ENCODE measurements at regions not wholly inside any gene's neighbourhood (a gene's known extent, or its start where the extent isn't known, plus 50 kb on each side); places are given as distances from the start of the nearest gene placed in this dataset.

DNA sequence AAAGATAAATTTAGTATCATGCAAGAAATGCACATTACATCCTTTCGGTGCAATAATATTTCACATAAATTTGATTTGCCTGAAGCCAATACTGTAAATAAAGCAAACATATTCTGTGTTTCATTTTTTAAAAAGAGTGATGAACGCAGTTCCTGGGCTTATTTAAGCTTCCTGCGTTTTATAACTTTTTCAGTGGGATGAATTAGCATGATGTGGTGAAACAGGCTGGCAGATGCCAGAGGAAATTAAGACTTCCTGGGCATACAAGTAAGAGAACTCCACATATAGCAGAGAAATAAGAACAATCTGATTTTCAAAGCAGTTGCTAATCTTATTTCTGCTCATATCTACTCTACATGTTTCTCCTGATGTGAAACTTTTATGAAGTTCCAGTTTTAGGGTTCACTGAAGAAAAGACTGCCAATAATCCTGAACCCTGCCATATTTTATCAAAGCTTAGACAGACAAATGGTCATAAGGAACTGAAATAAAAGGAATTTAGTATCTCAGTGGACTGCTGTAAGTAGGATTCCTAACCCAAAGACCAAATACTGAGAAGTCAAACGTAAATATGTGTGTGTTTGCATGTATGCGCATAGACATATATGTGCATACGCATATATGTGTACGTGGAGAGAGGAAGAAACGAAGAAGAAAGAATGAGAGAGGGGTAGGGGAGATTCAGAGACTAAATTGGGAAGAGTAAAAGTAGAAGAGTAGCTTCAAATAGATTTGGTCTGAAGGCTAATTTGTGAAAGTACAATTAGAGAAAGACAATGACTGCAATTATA lies 628.6 kb upstream of the CCDC54 start:
- Histone ChIP-seq H3K4me1 (ENCODE audit: control insufficient read depth in 1 of 2, insufficient read depth in 2 of 2, low read depth in 1 of 2, low read length in 1 of 2) (peaks cover 0 to 43% of the 10 kb centered on the region in 2 experiments; a peak in 2 of 4 replicates), H3K9me2 (no peaks in the 10 kb centered on the region), H3F3A (replicated peaks; ENCODE audit: insufficient read depth) (peaks cover 10% of the 10 kb centered on the region), H3K36me3 (replicated peaks in 1 of 2; ENCODE audit: control insufficient read depth in 1 of 2, insufficient read depth in 2 of 2, low read length in 1 of 2) (peaks cover 0 to 3% of the 10 kb centered on the region in 2 experiments), H3K27ac (ENCODE audit: low read depth in 2 of 2, low read length in 1 of 2) (no peak overlapping the region), H3K9ac (no peak overlapping the region), H4K20me1 (ENCODE audit: insufficient read depth) (no peaks in the 10 kb centered on the region), H3K79me2 (ENCODE audit: insufficient read depth) (no peaks in the 10 kb centered on the region), H3K9me3 (no peaks in the 10 kb centered on the region), H3K27me3 (ENCODE audit: insufficient read depth) (no peaks in the 10 kb centered on the region), H3K4me3 (ENCODE audit: low read depth in 2 of 2, low read length in 1 of 2) (no peak overlapping the region), H3K4me2 (no peak overlapping the region), H2AFZ (ENCODE audit: low read depth) (no peak overlapping the region)
- no peak for DNase-seq
- TF ChIP-seq NFIC (IDR thresholded peaks at IDR 0.05; ENCODE audit: borderline replicate concordance), result no peak
- TF ChIP-seq MEF2A (IDR thresholded peaks at IDR 0.05; ENCODE audit: borderline replicate concordance, low read depth), result no peak
- no peak for TF ChIP-seq EP300 (IDR thresholded peaks at IDR 0.05; ENCODE audit: borderline replicate concordance in 1 of 2, low read depth in 1 of 2, low read length in 1 of 2)
- TF ChIP-seq, protein P1, sequence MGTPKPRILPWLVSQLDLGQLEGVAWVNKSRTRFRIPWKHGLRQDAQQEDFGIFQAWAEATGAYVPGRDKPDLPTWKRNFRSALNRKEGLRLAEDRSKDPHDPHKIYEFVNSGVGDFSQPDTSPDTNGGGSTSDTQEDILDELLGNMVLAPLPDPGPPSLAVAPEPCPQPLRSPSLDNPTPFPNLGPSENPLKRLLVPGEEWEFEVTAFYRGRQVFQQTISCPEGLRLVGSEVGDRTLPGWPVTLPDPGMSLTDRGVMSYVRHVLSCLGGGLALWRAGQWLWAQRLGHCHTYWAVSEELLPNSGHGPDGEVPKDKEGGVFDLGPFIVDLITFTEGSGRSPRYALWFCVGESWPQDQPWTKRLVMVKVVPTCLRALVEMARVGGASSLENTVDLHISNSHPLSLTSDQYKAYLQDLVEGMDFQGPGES (IDR thresholded peaks at IDR 0.05; ENCODE audit: low read depth, low read length), result no peak
- no peak for TF ChIP-seq GABPA (IDR thresholded peaks at IDR 0.05; ENCODE audit: low read depth)
- TF ChIP-seq POLR2AphosphoS5 (IDR thresholded peaks at IDR 0.05; ENCODE audit: low read depth, low read length), result no peak
- TF ChIP-seq TAF1 (IDR thresholded peaks at IDR 0.05; ENCODE audit: borderline replicate concordance, low read depth, low read length), result no peak
- no peak for TF ChIP-seq RAD21 (IDR thresholded peaks at IDR 0.05; ENCODE audit: low read length)
- no peak for TF ChIP-seq YY1 (IDR thresholded peaks at IDR 0.05; ENCODE audit: low read depth)
- TF ChIP-seq EZH2phosphoT487 (IDR thresholded peaks at IDR 0.05; ENCODE audit: borderline replicate concordance, low read depth), result no peak
- TF ChIP-seq NRF1 (IDR thresholded peaks at IDR 0.05; ENCODE audit: low read depth, low read length), result no peak
- TF ChIP-seq FOSL2 (IDR thresholded peaks at IDR 0.05; ENCODE audit: borderline replicate concordance, low read depth), result no peak
- TF ChIP-seq GATA2 (CRISPR knock-in tag; IDR thresholded peaks at IDR 0.05), result no peak
- TF ChIP-seq SIN3A (IDR thresholded peaks at IDR 0.05; ENCODE audit: borderline replicate concordance, low read depth, low read length), result no peak
- POLR2A ChIA-PET, result no interaction called here
- CTCF ChIA-PET, result no interaction called here
- 89% methylated on average over 8 of the region's 8 CpGs for WGBS (ENCODE audit: low lambda C conversion rate)

DNA sequence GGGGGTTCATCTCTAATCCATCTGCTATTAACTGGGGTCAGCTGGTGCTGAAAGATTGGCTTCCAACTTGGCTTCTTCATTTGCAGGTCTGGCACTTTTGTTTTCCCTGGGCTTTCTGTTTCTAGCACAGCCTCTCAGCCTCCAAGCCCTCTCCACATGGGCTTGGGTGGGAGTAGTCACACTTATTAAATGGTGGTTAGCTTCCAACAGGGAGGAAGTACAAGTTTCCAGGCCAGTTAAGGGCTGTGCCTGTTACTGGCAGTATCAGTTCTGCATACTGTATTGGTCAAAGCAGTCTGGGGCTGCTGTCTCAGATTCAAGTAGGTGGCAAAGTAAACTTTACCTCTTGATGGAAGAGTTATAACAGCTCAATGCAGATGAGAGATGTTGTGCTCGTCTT lies 627.1 kb upstream of the CCDC54 start:
- DNase-seq, result no peak
- no peak overlapping the region for H3K9ac ChIP-seq

More for the DNA sequence above, 627.1 kb upstream of the CCDC54 start:
- Histone ChIP-seq H3K9me3 (0 out of 2 replicates have a peak, but pooled peaks cover 4% of the 10 kb centered on the region), H2AFZ (ENCODE audit: low read depth) (no peak overlapping the region), H3K9me2 (no peaks in the 10 kb centered on the region), H3F3A (replicated peaks; ENCODE audit: insufficient read depth) (peaks cover 10% of the 10 kb centered on the region), H3K4me1 (ENCODE audit: control insufficient read depth in 1 of 2, insufficient read depth in 2 of 2, low read depth in 1 of 2, low read length in 1 of 2) (peaks cover 0 to 40% of the 10 kb centered on the region in 2 experiments; a peak in 2 of 4 replicates), H3K79me2 (ENCODE audit: insufficient read depth) (no peaks in the 10 kb centered on the region), H3K27me3 (ENCODE audit: insufficient read depth) (no peaks in the 10 kb centered on the region), H3K27ac (ENCODE audit: low read depth in 2 of 2, low read length in 1 of 2) (no peak overlapping the region), H3K36me3 (replicated peaks in 1 of 2; ENCODE audit: control insufficient read depth in 1 of 2, insufficient read depth in 2 of 2, low read length in 1 of 2) (peaks cover 0 to 6% of the 10 kb centered on the region in 2 experiments), H3K4me2 (no peak overlapping the region), H4K20me1 (ENCODE audit: insufficient read depth) (no peaks in the 10 kb centered on the region), H3K4me3 (ENCODE audit: low read depth in 2 of 2, low read length in 1 of 2) (no peak overlapping the region)
- CTCF ChIA-PET, result no interaction called here
- TF ChIP-seq TCF12 (IDR thresholded peaks at IDR 0.05), result no peak
- TF ChIP-seq JUND (IDR thresholded peaks at IDR 0.05), result no peak
- no peak for TF ChIP-seq ELF1 (IDR thresholded peaks at IDR 0.05)
- TF ChIP-seq, protein P2, sequence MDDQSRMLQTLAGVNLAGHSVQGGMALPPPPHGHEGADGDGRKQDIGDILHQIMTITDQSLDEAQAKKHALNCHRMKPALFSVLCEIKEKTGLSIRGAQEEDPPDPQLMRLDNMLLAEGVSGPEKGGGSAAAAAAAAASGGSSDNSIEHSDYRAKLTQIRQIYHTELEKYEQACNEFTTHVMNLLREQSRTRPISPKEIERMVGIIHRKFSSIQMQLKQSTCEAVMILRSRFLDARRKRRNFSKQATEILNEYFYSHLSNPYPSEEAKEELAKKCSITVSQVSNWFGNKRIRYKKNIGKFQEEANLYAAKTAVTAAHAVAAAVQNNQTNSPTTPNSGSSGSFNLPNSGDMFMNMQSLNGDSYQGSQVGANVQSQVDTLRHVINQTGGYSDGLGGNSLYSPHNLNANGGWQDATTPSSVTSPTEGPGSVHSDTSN (IDR thresholded peaks at IDR 0.05), result no peak
- no peak for TF ChIP-seq RAD21 (IDR thresholded peaks at IDR 0.05; ENCODE audit: low read length)
- TF ChIP-seq, protein P1 (IDR thresholded peaks at IDR 0.05; ENCODE audit: low read depth, low read length), result no peak
- TF ChIP-seq CHD2 (IDR thresholded peaks at IDR 0.05; ENCODE audit: low read length, partially characterized antibody), result no peak
- no peak for TF ChIP-seq POLR2AphosphoS5 (IDR thresholded peaks at IDR 0.05; ENCODE audit: low read depth, low read length)
- TF ChIP-seq, protein P3, sequence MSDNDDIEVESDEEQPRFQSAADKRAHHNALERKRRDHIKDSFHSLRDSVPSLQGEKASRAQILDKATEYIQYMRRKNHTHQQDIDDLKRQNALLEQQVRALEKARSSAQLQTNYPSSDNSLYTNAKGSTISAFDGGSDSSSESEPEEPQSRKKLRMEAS (IDR thresholded peaks at IDR 0.05; ENCODE audit: low read depth), result no peak
- no peak for TF ChIP-seq MEF2A (IDR thresholded peaks at IDR 0.05; ENCODE audit: borderline replicate concordance, low read depth)
- POLR2A ChIA-PET, result no interaction called here
- 83% methylated on average over 1 of the region's 1 CpG for WGBS (ENCODE audit: low lambda C conversion rate)

Measured in SK-N-SH (cell line).